Astrocyte of the spinal cord (primary cell): ENCODE measurements at regions not wholly inside any gene's neighbourhood (a gene's known extent, or its start where the extent isn't known, plus 50 kb on each side); places are given as distances from the start of the nearest gene placed in this dataset.

Experiments used
- DNase-seq: peaks from one replicate; pipeline ENCODE4 v3.0.0; 2011; ENCODE audit warnings: low read depth, low spot score
- H3K4me3 ChIP-seq: 2 replicates; pipeline ENCODE4 v1.5.1; 2011; ENCODE audit warnings: low read depth, mild to moderate bottlenecking, low read length, moderate library complexity
- CTCF ChIP-seq: IDR thresholded peaks from 2 replicates; pipeline ENCODE4 v1.5.1; 2012; ENCODE audit warnings: low read depth, mild to moderate bottlenecking, low read length, inconsistent platforms
- in situ Hi-C: cut with HindIII; loops from 2 replicates; pipeline ENCODE4 v1.10.0; 2017; ENCODE audit warnings: low sequenced_read_pairs

- in situ Hi-C loops: no loop called here
- no peak overlapping the region for H3K4me3 ChIP-seq
- TF ChIP-seq CTCF: no peak
- DNase-seq: no peak
Observed at GRCh38 chr5:148937830-148938521, 111.6 kb downstream of the ADRB2 start.

- in situ Hi-C loops: no loop called here
- TF ChIP-seq CTCF: no peak
- no peak for DNase-seq
- H3K4me3 ChIP-seq: no peak overlapping the region
Observed at GRCh38 chr5:148938522-148938882, 112.1 kb downstream of the ADRB2 start.

GRCh38 chr5:148939676-148940075 lies 113.3 kb downstream of the ADRB2 start:
- no peak for TF ChIP-seq CTCF
- in situ Hi-C loops: no loop called here
- no peak overlapping the region for H3K4me3 ChIP-seq
- peak; percentile 77 for DNase-seq

- no peak for TF ChIP-seq CTCF
- no peak overlapping the region for H3K4me3 ChIP-seq
- in situ Hi-C loops: no loop called here
- no peak for DNase-seq
Observed at GRCh38 chr5:148941810-148942209, 115.4 kb downstream of the ADRB2 start.

- TF ChIP-seq CTCF: no peak
- peak; percentile 42 for DNase-seq
- H3K4me3 ChIP-seq: no peak overlapping the region
- in situ Hi-C loops: no loop called here
Observed at GRCh38 chr5:148949841-148950470, 112.9 kb downstream of the SH3TC2 start.

GRCh38 chr5:148950471-148950863 lies 112.4 kb downstream of the SH3TC2 start:
- no peak for TF ChIP-seq CTCF
- in situ Hi-C loops: no loop called here
- H3K4me3 ChIP-seq: no peak overlapping the region
- no peak for DNase-seq
